Nephron progenitor cell (in vitro differentiated cells): ENCODE measurements at regions not wholly inside any gene's neighbourhood (a gene's known extent, or its start where the extent isn't known, plus 50 kb on each side); places are given as distances from the start of the nearest gene placed in this dataset.
A peak's percentile ranks its signal among the peaks of the same experiment; 100 is the strongest.

ENCODE experiments used
- DNase-seq: peaks from one replicate; pipeline ENCODE4 v3.0.0; 2021
- H3K27ac Mint-ChIP-seq: 2 replicates; pipeline ENCODE4 v1.8.0; 2021; ENCODE audit warnings: mild to moderate bottlenecking, moderate library complexity, mixed read lengths
- H3K27me3 Mint-ChIP-seq: 2 replicates; pipeline ENCODE4 v1.8.0; 2021; ENCODE audit warnings: mild to moderate bottlenecking, low read depth, mixed read lengths; ENCODE audit not compliant: poor library complexity
- H3K36me3 Mint-ChIP-seq: 2 replicates; pipeline ENCODE4 v1.8.0; 2021; ENCODE audit warnings: low read depth, mixed read lengths
- H3K4me1 Mint-ChIP-seq: 2 replicates; pipeline ENCODE4 v1.8.0; 2021; ENCODE audit warnings: mixed read lengths
- H3K4me3 Mint-ChIP-seq: 2 replicates; pipeline ENCODE4 v1.8.0; 2021; ENCODE audit warnings: mild to moderate bottlenecking, moderate library complexity, mixed read lengths
- H3K9me3 Mint-ChIP-seq: 2 replicates; pipeline ENCODE4 v1.8.0; 2021; ENCODE audit warnings: mild to moderate bottlenecking, moderate library complexity, mixed read lengths
- TF ChIP-seq, protein P1 (sequence below): fragments of 200-600 bp; sonication (generic); IDR thresholded peaks from 2 replicates; pipeline ENCODE4 v1.5.0; 2021; ENCODE audit warnings: antibody characterized with exemption

DNA sequence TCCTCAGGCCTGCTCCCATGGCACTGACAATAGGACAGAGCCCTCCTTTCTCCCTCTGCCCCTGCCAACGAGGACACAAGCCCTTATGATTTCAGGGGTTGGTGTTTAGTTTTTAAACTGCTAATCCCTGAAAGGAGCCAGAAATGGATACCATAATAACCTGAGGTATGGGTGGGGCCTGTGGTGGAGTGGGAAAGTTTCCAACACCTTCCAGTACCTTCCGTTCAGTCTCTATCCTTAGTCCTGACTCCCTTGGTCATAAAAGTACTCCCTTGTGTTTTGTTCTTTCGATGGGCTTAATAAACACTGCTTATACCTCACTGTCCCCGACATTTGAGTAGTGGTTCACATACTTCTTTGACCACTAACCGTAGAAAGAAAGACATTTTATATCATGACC is 141.8 kb upstream of the MAGI3 start:
- H3K27ac Mint-ChIP-seq = peak overlapping the region; percentile 31
- TF ChIP-seq, protein P1, sequence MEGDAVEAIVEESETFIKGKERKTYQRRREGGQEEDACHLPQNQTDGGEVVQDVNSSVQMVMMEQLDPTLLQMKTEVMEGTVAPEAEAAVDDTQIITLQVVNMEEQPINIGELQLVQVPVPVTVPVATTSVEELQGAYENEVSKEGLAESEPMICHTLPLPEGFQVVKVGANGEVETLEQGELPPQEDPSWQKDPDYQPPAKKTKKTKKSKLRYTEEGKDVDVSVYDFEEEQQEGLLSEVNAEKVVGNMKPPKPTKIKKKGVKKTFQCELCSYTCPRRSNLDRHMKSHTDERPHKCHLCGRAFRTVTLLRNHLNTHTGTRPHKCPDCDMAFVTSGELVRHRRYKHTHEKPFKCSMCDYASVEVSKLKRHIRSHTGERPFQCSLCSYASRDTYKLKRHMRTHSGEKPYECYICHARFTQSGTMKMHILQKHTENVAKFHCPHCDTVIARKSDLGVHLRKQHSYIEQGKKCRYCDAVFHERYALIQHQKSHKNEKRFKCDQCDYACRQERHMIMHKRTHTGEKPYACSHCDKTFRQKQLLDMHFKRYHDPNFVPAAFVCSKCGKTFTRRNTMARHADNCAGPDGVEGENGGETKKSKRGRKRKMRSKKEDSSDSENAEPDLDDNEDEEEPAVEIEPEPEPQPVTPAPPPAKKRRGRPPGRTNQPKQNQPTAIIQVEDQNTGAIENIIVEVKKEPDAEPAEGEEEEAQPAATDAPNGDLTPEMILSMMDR = no peak
- no peak overlapping the region for H3K4me3 Mint-ChIP-seq
- no peak for DNase-seq
- peaks cover 22% of the 10 kb centered on the region for H3K4me1 Mint-ChIP-seq
- H3K36me3 Mint-ChIP-seq = no peaks in the 10 kb centered on the region
- no peaks in the 10 kb centered on the region for H3K9me3 Mint-ChIP-seq
- peaks cover 11% of the 10 kb centered on the region for H3K27me3 Mint-ChIP-seq

DNA sequence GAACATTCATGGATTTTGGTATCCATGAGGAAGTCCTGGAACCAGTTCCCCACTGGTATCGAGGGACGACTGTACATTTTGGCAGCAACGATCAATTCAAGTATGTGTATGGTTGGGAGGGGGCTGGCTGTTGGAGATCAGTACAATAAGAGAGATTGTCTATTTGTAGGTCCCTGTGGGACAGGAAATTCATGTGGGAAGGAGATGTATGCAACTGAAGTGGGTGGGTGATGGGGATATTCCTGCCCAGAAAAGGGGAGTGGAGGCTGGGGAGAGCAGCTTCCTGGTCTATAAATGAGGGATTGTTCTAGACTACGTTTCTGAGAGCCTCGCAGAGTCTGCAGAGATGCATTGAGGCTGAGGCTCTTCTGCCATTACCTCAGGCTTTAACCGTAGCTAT is 140.2 kb upstream of the MAGI3 start:
- TF ChIP-seq, protein P1 = no peak
- no peaks in the 10 kb centered on the region for H3K36me3 Mint-ChIP-seq
- peaks cover 38% of the 10 kb centered on the region for H3K4me1 Mint-ChIP-seq
- H3K27ac Mint-ChIP-seq = no peak overlapping the region
- peaks cover 9% of the 10 kb centered on the region for H3K9me3 Mint-ChIP-seq
- H3K27me3 Mint-ChIP-seq = peaks cover 22% of the 10 kb centered on the region
- DNase-seq = no peak
- H3K4me3 Mint-ChIP-seq = no peak overlapping the region

DNA sequence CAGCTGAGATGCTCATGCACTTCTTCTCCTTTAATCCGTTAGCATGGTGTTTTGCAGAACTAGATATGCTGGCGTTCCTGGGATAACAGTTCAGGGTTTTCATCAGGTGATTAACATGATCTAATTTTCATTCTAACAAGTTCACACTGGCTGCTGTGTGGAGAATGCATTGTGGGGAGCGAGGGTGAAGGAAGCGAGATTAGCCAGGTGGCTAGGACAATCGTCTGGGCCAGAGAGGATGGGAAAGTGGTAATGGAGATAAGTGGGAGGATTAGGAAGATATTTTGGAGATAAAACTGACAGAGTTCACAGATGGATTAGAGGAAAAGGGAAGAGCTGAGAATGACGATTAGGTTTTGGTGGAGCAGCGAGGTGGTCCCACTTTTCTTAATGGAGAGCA is 138.1 kb upstream of the MAGI3 start:
- Mint-ChIP-seq H3K4me3 (no peak overlapping the region), H3K27ac (peak overlapping the region; percentile 0), H3K9me3 (peaks cover 9% of the 10 kb centered on the region), H3K4me1 (peaks cover 48% of the 10 kb centered on the region), H3K36me3 (no peaks in the 10 kb centered on the region), H3K27me3 (peaks cover 19% of the 10 kb centered on the region)
- no peak for DNase-seq
- TF ChIP-seq, protein P1 = no peak

DNA sequence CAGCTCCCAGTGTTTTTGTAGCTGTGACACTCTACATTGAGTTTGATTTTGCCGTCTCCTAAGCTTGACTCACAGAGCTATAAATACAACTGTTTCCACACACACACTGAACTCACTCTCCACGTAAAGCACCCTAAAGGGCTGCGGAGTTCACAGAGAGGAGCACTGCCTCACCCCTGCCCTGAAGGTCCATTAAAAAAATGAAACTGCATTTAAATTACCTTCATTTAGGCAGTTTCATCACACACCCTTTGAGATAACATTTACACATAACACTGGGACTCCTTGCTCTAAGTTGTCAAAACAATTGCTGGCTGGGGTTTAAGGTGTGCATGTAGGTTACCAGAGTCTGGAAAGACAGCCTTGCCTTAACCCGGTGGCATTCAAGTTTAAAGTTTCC is 137.1 kb upstream of the MAGI3 start:
- H3K9me3 Mint-ChIP-seq = peaks cover 9% of the 10 kb centered on the region
- no peaks in the 10 kb centered on the region for H3K36me3 Mint-ChIP-seq
- DNase-seq = no peak
- peaks cover 41% of the 10 kb centered on the region for H3K4me1 Mint-ChIP-seq
- no peak overlapping the region for H3K4me3 Mint-ChIP-seq
- peaks cover 17% of the 10 kb centered on the region for H3K27me3 Mint-ChIP-seq
- TF ChIP-seq, protein P1 = no peak
- H3K27ac Mint-ChIP-seq = no peak overlapping the region

DNA sequence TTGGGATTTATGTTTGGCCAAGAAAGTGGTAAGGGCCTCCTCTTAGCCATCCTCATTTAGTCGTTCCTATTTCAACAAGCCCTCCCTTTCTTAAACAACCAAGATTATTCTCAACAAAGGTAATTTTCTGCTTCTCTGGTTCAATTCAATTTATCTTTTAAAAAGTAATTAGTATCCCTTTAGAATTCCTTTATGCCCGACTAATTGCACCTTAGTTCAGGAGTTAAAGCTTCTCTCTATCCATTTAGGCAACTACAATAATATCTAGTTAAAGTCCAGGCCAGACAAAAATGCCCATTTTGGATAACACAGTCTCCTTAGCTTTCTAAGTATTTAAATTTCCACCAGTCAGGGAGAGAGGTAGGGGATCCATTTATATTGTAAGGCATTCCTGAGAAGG is 136.7 kb upstream of the MAGI3 start:
- TF ChIP-seq, protein P1 = no peak
- Mint-ChIP-seq H3K4me1 (peaks cover 41% of the 10 kb centered on the region), H3K36me3 (no peaks in the 10 kb centered on the region), H3K27me3 (peaks cover 17% of the 10 kb centered on the region), H3K9me3 (peaks cover 9% of the 10 kb centered on the region), H3K4me3 (no peak overlapping the region), H3K27ac (no peak overlapping the region)
- DNase-seq = no peak

DNA sequence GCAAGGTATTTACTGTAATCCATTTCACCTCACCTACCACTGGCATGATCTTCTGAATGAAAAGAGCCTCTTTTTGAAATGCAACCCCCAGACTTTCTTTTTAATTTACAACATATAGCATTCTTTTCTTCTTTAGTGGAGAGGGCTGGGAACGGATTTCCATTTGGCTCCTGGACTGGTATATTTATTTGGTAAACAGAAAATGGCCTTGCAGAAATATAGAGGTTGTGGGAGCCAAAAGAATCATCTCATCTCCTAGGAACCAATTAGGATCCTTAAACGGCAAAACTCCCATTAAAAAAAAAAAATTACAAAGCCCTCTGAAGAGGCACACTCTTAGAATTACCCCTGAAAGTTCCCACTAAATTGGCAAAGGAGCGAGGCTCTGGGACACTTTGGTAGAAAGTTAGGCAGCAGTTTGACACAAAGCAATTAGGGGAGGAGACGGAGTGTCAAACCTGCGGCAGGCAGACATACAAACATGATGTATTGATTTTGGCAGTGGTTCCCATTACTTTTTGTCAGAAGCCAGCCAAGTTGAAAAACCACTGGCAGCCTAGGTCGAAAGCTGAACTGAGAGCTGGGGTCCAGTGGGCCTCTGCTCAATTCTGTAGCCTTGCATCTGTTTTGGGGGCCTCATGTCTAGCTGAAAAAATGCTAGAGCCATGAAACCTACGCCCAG is 135.1 kb upstream of the MAGI3 start:
- TF ChIP-seq, protein P1 = no peak
- H3K4me1 Mint-ChIP-seq = peaks cover 41% of the 10 kb centered on the region
- no peaks in the 10 kb centered on the region for H3K36me3 Mint-ChIP-seq
- peaks cover 17% of the 10 kb centered on the region for H3K27me3 Mint-ChIP-seq
- no peak for DNase-seq
- no peak overlapping the region for H3K4me3 Mint-ChIP-seq
- peak overlapping the region; percentile 90 for H3K27ac Mint-ChIP-seq
- peaks cover 9% of the 10 kb centered on the region for H3K9me3 Mint-ChIP-seq
